ENCODE measurements at regions not wholly inside any gene's neighbourhood (a gene's known extent, or its start where the extent isn't known, plus 50 kb on each side); places are given as distances from the start of the nearest gene placed in this dataset.

GRCh38 chr5:1665231-1665630 is 134.4 kb downstream of the MRPL36 start:
- TF ChIP-seq CTCF (tag by site-specific recombination; IDR thresholded peaks at IDR 0.05) = no peak
- TF ChIP-seq ZNF501 (tag by site-specific recombination; IDR thresholded peaks at IDR 0.05) = no peak
- TF ChIP-seq ZNF121 (tag by site-specific recombination; IDR thresholded peaks at IDR 0.05) = no peak
- no peak for TF ChIP-seq ZNF433 (tag by site-specific recombination; IDR thresholded peaks at IDR 0.05; ENCODE audit: low read depth)
- TF ChIP-seq SETDB1 (IDR thresholded peaks at IDR 0.05; ENCODE audit: insufficient read length, low read length) = no peak
- no peak for TF ChIP-seq ZSCAN30 (tag by site-specific recombination; IDR thresholded peaks at IDR 0.05)
- TF ChIP-seq ZNF639 (tag by site-specific recombination; IDR thresholded peaks at IDR 0.05) = no peak
- no peak for TF ChIP-seq ZNF549 (tag by site-specific recombination; IDR thresholded peaks at IDR 0.05)
- no peak for TF ChIP-seq ZNF350 (tag by site-specific recombination; IDR thresholded peaks at IDR 0.05)
- no peak for TF ChIP-seq ZBTB20 (tag by site-specific recombination; IDR thresholded peaks at IDR 0.05)
- TF ChIP-seq ZSCAN4 (tag by site-specific recombination; IDR thresholded peaks at IDR 0.05) = no peak
- TF ChIP-seq ZNF10 (tag by site-specific recombination; IDR thresholded peaks at IDR 0.05) = no peak
- no peak for TF ChIP-seq ELK4 (IDR thresholded peaks at IDR 0.05; ENCODE audit: borderline replicate concordance, low read depth, low read length)
- no peak for TF ChIP-seq ZNF223 (tag by site-specific recombination; IDR thresholded peaks at IDR 0.05)

Measured in HEK293 (cell line).